ENCODE measurements at regions not wholly inside any gene's neighbourhood (a gene's known extent, or its start where the extent isn't known, plus 50 kb on each side); places are given as distances from the start of the nearest gene placed in this dataset.

DNA sequence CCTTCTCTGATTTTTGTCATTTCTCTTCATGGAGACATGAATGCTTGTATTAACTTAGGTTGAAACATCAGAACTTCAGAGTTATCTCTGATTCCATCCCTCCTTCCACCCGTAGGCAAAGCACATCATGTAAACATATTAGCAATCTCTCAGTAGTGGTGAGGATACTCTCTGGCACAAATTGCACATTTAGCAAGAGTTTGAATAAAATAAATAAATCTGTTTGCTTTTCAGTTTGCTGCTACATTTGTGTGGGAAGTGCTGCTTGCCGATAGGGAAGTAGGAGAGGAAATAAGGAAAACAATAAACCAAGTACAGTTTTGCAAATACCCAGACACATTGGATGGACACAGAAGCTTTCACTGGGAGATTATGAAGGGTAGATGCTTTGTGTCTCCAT is 359.0 kb downstream of the BCKDHB start:
- TF ChIP-seq, protein P1, sequence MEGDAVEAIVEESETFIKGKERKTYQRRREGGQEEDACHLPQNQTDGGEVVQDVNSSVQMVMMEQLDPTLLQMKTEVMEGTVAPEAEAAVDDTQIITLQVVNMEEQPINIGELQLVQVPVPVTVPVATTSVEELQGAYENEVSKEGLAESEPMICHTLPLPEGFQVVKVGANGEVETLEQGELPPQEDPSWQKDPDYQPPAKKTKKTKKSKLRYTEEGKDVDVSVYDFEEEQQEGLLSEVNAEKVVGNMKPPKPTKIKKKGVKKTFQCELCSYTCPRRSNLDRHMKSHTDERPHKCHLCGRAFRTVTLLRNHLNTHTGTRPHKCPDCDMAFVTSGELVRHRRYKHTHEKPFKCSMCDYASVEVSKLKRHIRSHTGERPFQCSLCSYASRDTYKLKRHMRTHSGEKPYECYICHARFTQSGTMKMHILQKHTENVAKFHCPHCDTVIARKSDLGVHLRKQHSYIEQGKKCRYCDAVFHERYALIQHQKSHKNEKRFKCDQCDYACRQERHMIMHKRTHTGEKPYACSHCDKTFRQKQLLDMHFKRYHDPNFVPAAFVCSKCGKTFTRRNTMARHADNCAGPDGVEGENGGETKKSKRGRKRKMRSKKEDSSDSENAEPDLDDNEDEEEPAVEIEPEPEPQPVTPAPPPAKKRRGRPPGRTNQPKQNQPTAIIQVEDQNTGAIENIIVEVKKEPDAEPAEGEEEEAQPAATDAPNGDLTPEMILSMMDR (IDR thresholded peaks at IDR 0.05), result no peak
- TF ChIP-seq POLR2AphosphoS5 (IDR thresholded peaks at IDR 0.05), result no peak
- TF ChIP-seq POLR2A (IDR thresholded peaks at IDR 0.05; ENCODE audit: low read depth), result no peak
- no peak for TF ChIP-seq EP300 (IDR thresholded peaks at IDR 0.05)

All from esophagus muscularis mucosa (tissue), 4 donors.